DOHH2 (cell line): ENCODE measurements at regions not wholly inside any gene's neighbourhood (a gene's known extent, or its start where the extent isn't known, plus 50 kb on each side); places are given as distances from the start of the nearest gene placed in this dataset.

Source experiments
- EZH2phosphoT487 ChIP-seq: fragments of 200-600 bp; sonication (generic); IDR thresholded peaks from 2 replicates; pipeline ENCODE4 v1.6.1; 2017; ENCODE audit warnings: borderline replicate concordance, mild to moderate bottlenecking, antibody characterized with exemption, low read length, moderate library complexity, mixed read lengths
- TF ChIP-seq, protein P1 (sequence below): fragments of 200-600 bp; sonication (generic); IDR thresholded peaks from one replicate; pipeline ENCODE4 v1.5.1; 2014; ENCODE audit warnings: antibody characterized with exemption, mild to moderate bottlenecking, low read depth, low read length; ENCODE audit not compliant: poor library complexity, severe bottlenecking

DNA sequence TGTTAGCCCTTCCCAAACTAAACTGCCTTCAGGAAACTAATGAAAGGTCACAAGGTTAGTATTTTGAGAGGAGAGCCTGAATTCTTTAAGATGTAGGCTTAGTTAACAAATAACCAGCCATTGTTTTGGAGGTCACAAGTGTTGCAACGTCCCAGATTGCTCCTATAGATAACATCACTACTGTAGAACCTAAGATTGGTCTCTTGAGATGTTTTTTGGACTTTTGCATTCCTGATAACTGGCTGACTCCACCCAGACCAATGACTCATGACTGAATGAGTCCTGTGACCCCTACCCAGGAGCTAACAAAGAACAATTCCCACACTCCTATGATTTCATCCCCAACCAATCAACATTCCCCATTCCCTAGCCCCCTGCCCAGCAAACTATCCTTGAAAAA is 178.8 kb downstream of the SCP2D1 start:
- TF ChIP-seq, protein P1, sequence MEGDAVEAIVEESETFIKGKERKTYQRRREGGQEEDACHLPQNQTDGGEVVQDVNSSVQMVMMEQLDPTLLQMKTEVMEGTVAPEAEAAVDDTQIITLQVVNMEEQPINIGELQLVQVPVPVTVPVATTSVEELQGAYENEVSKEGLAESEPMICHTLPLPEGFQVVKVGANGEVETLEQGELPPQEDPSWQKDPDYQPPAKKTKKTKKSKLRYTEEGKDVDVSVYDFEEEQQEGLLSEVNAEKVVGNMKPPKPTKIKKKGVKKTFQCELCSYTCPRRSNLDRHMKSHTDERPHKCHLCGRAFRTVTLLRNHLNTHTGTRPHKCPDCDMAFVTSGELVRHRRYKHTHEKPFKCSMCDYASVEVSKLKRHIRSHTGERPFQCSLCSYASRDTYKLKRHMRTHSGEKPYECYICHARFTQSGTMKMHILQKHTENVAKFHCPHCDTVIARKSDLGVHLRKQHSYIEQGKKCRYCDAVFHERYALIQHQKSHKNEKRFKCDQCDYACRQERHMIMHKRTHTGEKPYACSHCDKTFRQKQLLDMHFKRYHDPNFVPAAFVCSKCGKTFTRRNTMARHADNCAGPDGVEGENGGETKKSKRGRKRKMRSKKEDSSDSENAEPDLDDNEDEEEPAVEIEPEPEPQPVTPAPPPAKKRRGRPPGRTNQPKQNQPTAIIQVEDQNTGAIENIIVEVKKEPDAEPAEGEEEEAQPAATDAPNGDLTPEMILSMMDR: no peak
- no peak for TF ChIP-seq EZH2phosphoT487
